ENCODE measurements at regions not wholly inside any gene's neighbourhood (a gene's known extent, or its start where the extent isn't known, plus 50 kb on each side); places are given as distances from the start of the nearest gene placed in this dataset.
"Not testable (repeated sequence)": the region's sequence is repeated elsewhere in the genome, so short reads cannot be mapped to it uniquely, and the experiment has no call there.

GRCh38 chr12:131509701-131510100, 201.2 kb upstream of the SFSWAP start:
- no peaks in the 10 kb centered on the region for H3K9me3 Mint-ChIP-seq (ENCODE audit: low read depth)
- DNase-seq: no peak
- no peak overlapping the region for H3K4me3 Mint-ChIP-seq
- H3K4me1 Mint-ChIP-seq: peaks cover 15% of the 10 kb centered on the region
- no peaks in the 10 kb centered on the region for H3K27me3 Mint-ChIP-seq
- ChIA-PET POLR2A (no interaction called here), CTCF (no interaction called here)
- no peak overlapping the region for H3K27ac Mint-ChIP-seq
- H3K36me3 Mint-ChIP-seq (ENCODE audit: low read depth): no peaks in the 10 kb centered on the region
- intact Hi-C loops (cut with DNase I, micrococcal nuclease): no loop called here
- no peak for ATAC-seq

- no peak for DNase-seq
- H3K27me3 Mint-ChIP-seq: no peaks in the 10 kb centered on the region
- intact Hi-C loops (cut with DNase I, micrococcal nuclease): no loop called here
- no peak for ATAC-seq
- ChIA-PET POLR2A (no interaction called here), CTCF (no interaction called here)
- no peak overlapping the region for H3K4me3 Mint-ChIP-seq
- H3K4me1 Mint-ChIP-seq: peaks cover 15% of the 10 kb centered on the region
- H3K36me3 Mint-ChIP-seq (ENCODE audit: low read depth): no peaks in the 10 kb centered on the region
- peaks cover 3% of the 10 kb centered on the region for H3K9me3 Mint-ChIP-seq (ENCODE audit: low read depth)
- no peak overlapping the region for H3K27ac Mint-ChIP-seq
These were observed 200.5 kb upstream of the SFSWAP start for GRCh38 chr12:131510431-131510830.

- ATAC-seq (peak; percentile 100), DNase-seq (peak; percentile 78)
- H3K4me1 Mint-ChIP-seq: peaks cover 15% of the 10 kb centered on the region
- H3K4me3 Mint-ChIP-seq: no peak overlapping the region
- peaks cover 3% of the 10 kb centered on the region for H3K27me3 Mint-ChIP-seq
- ChIA-PET POLR2A (no interaction called here), CTCF (interaction anchor here (0.6 kb wide), 1 partner anchor 253 kb away, joined by 3 read pairs; no protein-coding TSS in a partner anchor)
- H3K36me3 Mint-ChIP-seq (ENCODE audit: low read depth): no peaks in the 10 kb centered on the region
- H3K27ac Mint-ChIP-seq: peak overlapping the region; percentile 37
- peaks cover 7% of the 10 kb centered on the region for H3K9me3 Mint-ChIP-seq (ENCODE audit: low read depth)
- intact Hi-C loops (cut with DNase I, micrococcal nuclease): loop anchor here in 1 of 2 experiments (1.0 kb wide), 1 partner anchor 30 kb away; no protein-coding TSS in a partner anchor
These were observed 199.5 kb upstream of the SFSWAP start for GRCh38 chr12:131511391-131511802.

DNA sequence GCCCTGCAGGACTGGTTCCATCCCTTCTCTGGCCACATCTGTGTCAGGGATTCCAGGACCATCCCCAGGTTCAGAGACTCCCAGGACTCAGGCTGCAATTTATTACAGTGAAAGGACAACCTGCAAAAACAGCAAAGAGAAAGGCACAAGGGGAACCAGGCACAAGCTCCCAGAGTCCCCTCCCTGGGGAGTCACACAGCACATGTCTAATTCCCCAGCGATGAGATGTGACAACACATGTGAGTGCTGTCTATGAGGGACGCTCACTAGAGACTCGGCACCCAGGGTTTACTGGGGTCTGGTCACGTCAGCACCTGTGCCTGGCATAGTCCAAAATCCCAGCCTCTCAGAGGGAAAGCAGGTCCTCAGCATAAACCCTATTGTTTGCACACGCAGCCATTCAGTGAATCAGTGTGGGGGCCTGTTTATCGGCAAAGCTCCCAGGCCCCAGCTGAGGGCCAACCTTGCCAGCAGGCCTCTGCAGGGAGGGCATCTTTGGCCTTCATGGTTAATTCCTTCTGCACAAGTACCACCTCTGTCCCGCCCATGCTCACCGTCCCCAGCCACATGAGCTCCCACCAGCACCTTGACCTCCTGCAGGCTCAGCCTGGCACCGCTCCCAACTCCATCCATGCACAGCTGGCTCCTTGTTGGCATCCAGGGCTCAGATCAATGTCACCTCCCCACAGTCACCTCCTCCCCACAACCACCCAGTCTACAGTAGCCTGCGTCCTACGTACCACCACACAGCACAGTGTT, 198.9 kb upstream of the SFSWAP start:
- Mint-ChIP-seq H3K36me3 (ENCODE audit: low read depth) (no peaks in the 10 kb centered on the region), H3K27ac (peak overlapping the region; percentile 37), H3K4me1 (peaks cover 15% of the 10 kb centered on the region), H3K9me3 (ENCODE audit: low read depth) (peaks cover 10% of the 10 kb centered on the region), H3K4me3 (no peak overlapping the region), H3K27me3 (peaks cover 3% of the 10 kb centered on the region)
- POLR2A ChIA-PET: no interaction called here
- intact Hi-C loops (cut with DNase I, micrococcal nuclease): loop anchor here in 1 of 2 experiments (1.0 kb wide), 1 partner anchor 29 kb away; no protein-coding TSS in a partner anchor
- ATAC-seq: no peak
- DNase-seq: no peak
- CTCF ChIA-PET: no interaction called here

- H3K4me3 Mint-ChIP-seq: no peak overlapping the region
- H3K9me3 Mint-ChIP-seq (ENCODE audit: low read depth): peaks cover 18% of the 10 kb centered on the region
- CTCF ChIA-PET: no interaction called here
- H3K27me3 Mint-ChIP-seq: peaks cover 5% of the 10 kb centered on the region
- peaks cover 15% of the 10 kb centered on the region for H3K4me1 Mint-ChIP-seq
- H3K36me3 Mint-ChIP-seq (ENCODE audit: low read depth): no peaks in the 10 kb centered on the region
- no peak overlapping the region for H3K27ac Mint-ChIP-seq
- ATAC-seq (no peak), DNase-seq (no peak)
- intact Hi-C loops (cut with DNase I, micrococcal nuclease): no loop called here
- POLR2A ChIA-PET: no interaction called here
These were observed 197.3 kb upstream of the SFSWAP start for GRCh38 chr12:131513606-131514005.

DNA sequence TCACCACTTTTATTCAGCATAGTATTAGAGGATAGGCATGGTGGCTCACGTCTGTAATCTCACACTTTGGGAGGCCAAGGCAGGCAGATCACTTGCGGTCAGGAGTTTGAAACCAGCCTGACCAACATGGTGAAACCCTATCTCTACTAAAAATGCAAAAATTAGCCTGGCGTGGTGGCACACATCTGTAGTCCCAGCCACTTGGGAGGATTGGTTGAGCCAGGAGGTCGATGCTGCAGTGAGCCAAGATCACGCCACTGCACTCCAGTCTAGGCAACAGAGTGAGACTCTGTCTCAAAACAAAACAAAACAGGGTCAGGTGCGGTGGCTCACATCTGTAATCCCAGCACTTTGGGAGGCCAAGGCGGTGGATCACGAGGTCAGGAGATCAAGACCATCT, 190.3 kb upstream of the SFSWAP start:
- ATAC-seq; H3K27ac Mint-ChIP-seq; POLR2A ChIA-PET; H3K4me1 Mint-ChIP-seq; intact Hi-C loops (cut with DNase I, micrococcal nuclease); CTCF ChIA-PET; H3K27me3 Mint-ChIP-seq; DNase-seq; H3K36me3 Mint-ChIP-seq (ENCODE audit: low read depth); H3K4me3 Mint-ChIP-seq: not testable (repeated sequence)
- H3K9me3 Mint-ChIP-seq (ENCODE audit: low read depth): peaks cover 16% of the 10 kb centered on the region

GRCh38 chr12:131521326-131521725, 189.6 kb upstream of the SFSWAP start:
- intact Hi-C loops (cut with DNase I, micrococcal nuclease): no loop called here
- H3K9me3 Mint-ChIP-seq (ENCODE audit: low read depth): peaks cover 12% of the 10 kb centered on the region
- H3K4me3 Mint-ChIP-seq: no peak overlapping the region
- H3K27me3 Mint-ChIP-seq: peaks cover 7% of the 10 kb centered on the region
- no peak for DNase-seq
- ChIA-PET POLR2A (no interaction called here), CTCF (no interaction called here)
- no peak for ATAC-seq
- H3K36me3 Mint-ChIP-seq (ENCODE audit: low read depth): no peaks in the 10 kb centered on the region
- H3K27ac Mint-ChIP-seq: no peak overlapping the region
- H3K4me1 Mint-ChIP-seq: no peaks in the 10 kb centered on the region

DNA sequence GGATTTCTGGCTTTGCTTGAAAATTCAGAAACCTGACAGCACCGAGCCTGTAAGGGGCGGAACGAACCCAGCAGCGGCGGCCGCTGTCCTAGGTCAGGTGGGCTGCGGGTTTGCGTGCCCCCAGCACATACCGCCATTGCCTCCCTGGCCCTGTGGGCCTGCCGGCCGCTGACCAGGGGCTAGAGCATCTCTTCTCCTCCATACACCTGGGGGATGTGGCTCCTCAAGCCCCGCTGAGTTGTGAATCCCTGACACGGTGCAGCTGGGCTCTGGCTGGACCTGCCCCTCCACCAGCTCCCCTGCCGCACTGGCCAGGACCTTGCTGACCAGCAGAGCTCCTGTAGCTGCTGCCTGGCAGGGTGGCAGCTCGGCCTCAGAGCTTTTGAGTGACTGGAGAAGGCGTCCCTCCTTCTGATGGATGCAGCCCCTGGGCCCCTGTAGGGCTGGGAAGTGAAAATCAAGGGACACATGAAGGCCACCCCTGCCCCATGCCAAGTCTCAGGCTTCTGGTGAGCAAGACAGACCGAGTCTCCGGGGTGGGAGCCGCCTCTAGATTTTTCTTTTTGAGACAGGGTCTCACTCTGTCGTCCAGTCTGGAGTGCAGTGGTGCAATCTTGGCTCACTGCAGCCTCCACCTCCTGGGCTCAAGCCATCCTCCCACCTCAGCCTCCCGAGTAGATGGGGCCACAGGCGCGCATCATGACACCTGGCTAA, 184.9 kb upstream of the SFSWAP start:
- H3K4me3 Mint-ChIP-seq: no peak overlapping the region
- no peak for ATAC-seq
- ChIA-PET CTCF (no interaction called here), POLR2A (no interaction called here)
- H3K27me3 Mint-ChIP-seq: peaks cover 2% of the 10 kb centered on the region
- H3K4me1 Mint-ChIP-seq: peaks cover 4% of the 10 kb centered on the region
- DNase-seq: no peak
- no peaks in the 10 kb centered on the region for H3K9me3 Mint-ChIP-seq (ENCODE audit: low read depth)
- no peak overlapping the region for H3K27ac Mint-ChIP-seq
- intact Hi-C loops (cut with DNase I, micrococcal nuclease): no loop called here
- no peaks in the 10 kb centered on the region for H3K36me3 Mint-ChIP-seq (ENCODE audit: low read depth)

- Mint-ChIP-seq H3K9me3 (ENCODE audit: low read depth) (no peaks in the 10 kb centered on the region), H3K36me3 (ENCODE audit: low read depth) (no peaks in the 10 kb centered on the region), H3K27ac (no peak overlapping the region), H3K4me1 (peaks cover 4% of the 10 kb centered on the region), H3K27me3 (peaks cover 4% of the 10 kb centered on the region), H3K4me3 (no peak overlapping the region)
- ChIA-PET POLR2A (no interaction called here), CTCF (no interaction called here)
- DNase-seq (no peak), ATAC-seq (no peak)
- intact Hi-C loops (cut with DNase I, micrococcal nuclease): no loop called here
These were observed 183.8 kb upstream of the SFSWAP start for GRCh38 chr12:131527092-131527491.

GRCh38 chr12:131527736-131528135, 183.2 kb upstream of the SFSWAP start:
- ChIA-PET CTCF (no interaction called here), POLR2A (no interaction called here)
- DNase-seq (no peak), ATAC-seq (no peak)
- no peaks in the 10 kb centered on the region for H3K9me3 Mint-ChIP-seq (ENCODE audit: low read depth)
- peaks cover 4% of the 10 kb centered on the region for H3K27me3 Mint-ChIP-seq
- peaks cover 4% of the 10 kb centered on the region for H3K4me1 Mint-ChIP-seq
- no peak overlapping the region for H3K4me3 Mint-ChIP-seq
- H3K36me3 Mint-ChIP-seq (ENCODE audit: low read depth): no peaks in the 10 kb centered on the region
- no peak overlapping the region for H3K27ac Mint-ChIP-seq
- intact Hi-C loops (cut with DNase I, micrococcal nuclease): no loop called here

GRCh38 chr12:131528144-131528543, 182.7 kb upstream of the SFSWAP start:
- Mint-ChIP-seq H3K27ac (no peak overlapping the region), H3K36me3 (ENCODE audit: low read depth) (no peaks in the 10 kb centered on the region), H3K27me3 (peaks cover 3% of the 10 kb centered on the region), H3K4me3 (no peak overlapping the region), H3K9me3 (ENCODE audit: low read depth) (no peaks in the 10 kb centered on the region), H3K4me1 (peaks cover 4% of the 10 kb centered on the region)
- ChIA-PET CTCF (no interaction called here), POLR2A (no interaction called here)
- DNase-seq (no peak), ATAC-seq (no peak)
- intact Hi-C loops (cut with DNase I, micrococcal nuclease): no loop called here

GRCh38 chr12:131528667-131529066, 182.2 kb upstream of the SFSWAP start:
- ChIA-PET CTCF (no interaction called here), POLR2A (no interaction called here)
- intact Hi-C loops (cut with DNase I, micrococcal nuclease): no loop called here
- Mint-ChIP-seq H3K9me3 (ENCODE audit: low read depth) (no peaks in the 10 kb centered on the region), H3K36me3 (ENCODE audit: low read depth) (no peaks in the 10 kb centered on the region), H3K27me3 (peaks cover 3% of the 10 kb centered on the region), H3K27ac (no peak overlapping the region), H3K4me1 (peaks cover 4% of the 10 kb centered on the region), H3K4me3 (no peak overlapping the region)
- no peak for ATAC-seq
- no peak for DNase-seq
